Loucy (cell line): ENCODE measurements at regions not wholly inside any gene's neighbourhood (a gene's known extent, or its start where the extent isn't known, plus 50 kb on each side); places are given as distances from the start of the nearest gene placed in this dataset.

Experiments
- H2AFZ ChIP-seq: fragments of 200-600 bp; sonication (generic); 2 replicates; pipeline ENCODE4 v1.6.0; 2016; ENCODE audit warnings: antibody characterized with exemption, mild to moderate bottlenecking, low read length, moderate library complexity
- H3F3A ChIP-seq: fragments of 200-600 bp; 2 replicates; pipeline ENCODE4 v1.6.0; 2016; ENCODE audit warnings: antibody characterized with exemption, low read depth, mild to moderate bottlenecking
- H3K27me3 ChIP-seq: fragments of 200-600 bp; sonication (generic); 2 replicates; pipeline ENCODE4 v1.6.1; 2014; ENCODE audit warnings: low read length, mild to moderate bottlenecking; ENCODE audit not compliant: insufficient read depth, poor library complexity, severe bottlenecking
- H3K36me3 ChIP-seq: fragments of 200-600 bp; sonication (generic); 2 replicates; pipeline ENCODE4 v1.6.1; 2016; ENCODE audit warnings: low read length; ENCODE audit not compliant: insufficient read depth
- H3K4me1 ChIP-seq: fragments of 200-600 bp; sonication (generic); 2 replicates; pipeline ENCODE4 v1.5.1; 2014; ENCODE audit warnings: low read length, mild to moderate bottlenecking; ENCODE audit not compliant: insufficient read depth, poor library complexity, severe bottlenecking
- H3K4me2 ChIP-seq: fragments of 200-600 bp; sonication (generic); 2 replicates; pipeline ENCODE4 v1.6.0; 2014; ENCODE audit warnings: antibody characterized with exemption, low read length, low read depth, mild to moderate bottlenecking; ENCODE audit not compliant: poor library complexity, severe bottlenecking
- H3K4me3 ChIP-seq: fragments of 200-600 bp; sonication (generic); 2 replicates; pipeline ENCODE4 v1.5.1; 2014; ENCODE audit warnings: low read length, mild to moderate bottlenecking, mixed read lengths; ENCODE audit not compliant: poor library complexity, severe bottlenecking
- H3K79me2 ChIP-seq: fragments of 200-600 bp; sonication (generic); 2 replicates; pipeline ENCODE4 v1.6.1; 2014; ENCODE audit warnings: low read length; ENCODE audit not compliant: insufficient read depth
- H3K9ac ChIP-seq: fragments of 200-600 bp; sonication (generic); 2 replicates; pipeline ENCODE4 v1.6.0; 2014; ENCODE audit warnings: mild to moderate bottlenecking, low read depth, low read length, moderate library complexity; ENCODE audit not compliant: poor library complexity, severe bottlenecking
- H3K9me2 ChIP-seq: fragments of 200-600 bp; sonication (generic); replicated peaks from 2 replicates; pipeline ENCODE4 v1.6.1; 2016; ENCODE audit warnings: low read depth, low read length, mixed read lengths
- H3K9me3 ChIP-seq: fragments of 200-600 bp; sonication (generic); 2 replicates; pipeline ENCODE4 v1.6.1; 2014; ENCODE audit warnings: mild to moderate bottlenecking, antibody characterized with exemption, low read length, low read depth; ENCODE audit not compliant: insufficient read depth
- H4K20me1 ChIP-seq: fragments of 200-600 bp; sonication (generic); 2 replicates; pipeline ENCODE4 v1.6.0; 2014; ENCODE audit warnings: antibody characterized with exemption, low read length, mild to moderate bottlenecking; ENCODE audit not compliant: insufficient read depth, poor library complexity, severe bottlenecking
- EZH2phosphoT487 ChIP-seq: fragments of 200-600 bp; IDR thresholded peaks from 2 replicates; pipeline ENCODE4 v1.6.1; 2018; ENCODE audit warnings: antibody characterized with exemption, mild to moderate bottlenecking, moderate library complexity, borderline replicate concordance
- TF ChIP-seq, protein P1 (sequence below): fragments of 200-600 bp; sonication (generic); conservative IDR thresholded peaks from 2 replicates; pipeline ENCODE4 v1.5.1; 2014; ENCODE audit warnings: mild to moderate bottlenecking, antibody characterized with exemption, low read length

DNA sequence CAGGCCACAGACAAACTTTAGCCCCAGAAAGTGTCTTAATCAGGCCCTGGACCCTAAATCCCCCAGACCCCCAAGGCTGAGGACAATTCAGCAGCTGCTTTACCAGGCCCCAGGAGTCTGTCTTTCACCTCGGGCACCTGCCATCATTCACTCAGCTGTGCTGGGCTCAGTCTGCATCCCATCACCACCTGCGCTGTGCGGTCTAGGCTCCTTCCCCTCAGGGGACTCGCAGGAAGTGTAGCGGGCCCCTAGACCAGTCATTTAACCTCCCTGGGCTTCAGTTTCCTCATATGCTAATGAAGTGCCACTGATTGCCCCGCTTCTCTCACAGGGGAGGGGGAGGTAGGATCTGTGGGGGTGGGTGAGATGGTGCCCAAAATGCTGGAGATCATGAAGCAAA is 76.4 kb upstream of the ZMIZ1 start:
- H3K4me3 ChIP-seq, result no peak overlapping the region
- TF ChIP-seq, protein P1, sequence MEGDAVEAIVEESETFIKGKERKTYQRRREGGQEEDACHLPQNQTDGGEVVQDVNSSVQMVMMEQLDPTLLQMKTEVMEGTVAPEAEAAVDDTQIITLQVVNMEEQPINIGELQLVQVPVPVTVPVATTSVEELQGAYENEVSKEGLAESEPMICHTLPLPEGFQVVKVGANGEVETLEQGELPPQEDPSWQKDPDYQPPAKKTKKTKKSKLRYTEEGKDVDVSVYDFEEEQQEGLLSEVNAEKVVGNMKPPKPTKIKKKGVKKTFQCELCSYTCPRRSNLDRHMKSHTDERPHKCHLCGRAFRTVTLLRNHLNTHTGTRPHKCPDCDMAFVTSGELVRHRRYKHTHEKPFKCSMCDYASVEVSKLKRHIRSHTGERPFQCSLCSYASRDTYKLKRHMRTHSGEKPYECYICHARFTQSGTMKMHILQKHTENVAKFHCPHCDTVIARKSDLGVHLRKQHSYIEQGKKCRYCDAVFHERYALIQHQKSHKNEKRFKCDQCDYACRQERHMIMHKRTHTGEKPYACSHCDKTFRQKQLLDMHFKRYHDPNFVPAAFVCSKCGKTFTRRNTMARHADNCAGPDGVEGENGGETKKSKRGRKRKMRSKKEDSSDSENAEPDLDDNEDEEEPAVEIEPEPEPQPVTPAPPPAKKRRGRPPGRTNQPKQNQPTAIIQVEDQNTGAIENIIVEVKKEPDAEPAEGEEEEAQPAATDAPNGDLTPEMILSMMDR, result no peak
- no peak for TF ChIP-seq EZH2phosphoT487
- H2AFZ ChIP-seq, result no peak overlapping the region
- H3K36me3 ChIP-seq, result no peaks in the 10 kb centered on the region
- no peaks in the 10 kb centered on the region for H3K9me3 ChIP-seq
- no peaks in the 10 kb centered on the region for H3K27me3 ChIP-seq
- H4K20me1 ChIP-seq, result no peaks in the 10 kb centered on the region
- H3K9me2 ChIP-seq, result no peaks in the 10 kb centered on the region
- peaks cover 26% of the 10 kb centered on the region for H3K4me1 ChIP-seq
- peak overlapping the region; percentile 45 for H3K4me2 ChIP-seq
- H3K79me2 ChIP-seq, result no peaks in the 10 kb centered on the region
- no peaks in the 10 kb centered on the region for H3F3A ChIP-seq
- H3K9ac ChIP-seq, result no peak overlapping the region

DNA sequence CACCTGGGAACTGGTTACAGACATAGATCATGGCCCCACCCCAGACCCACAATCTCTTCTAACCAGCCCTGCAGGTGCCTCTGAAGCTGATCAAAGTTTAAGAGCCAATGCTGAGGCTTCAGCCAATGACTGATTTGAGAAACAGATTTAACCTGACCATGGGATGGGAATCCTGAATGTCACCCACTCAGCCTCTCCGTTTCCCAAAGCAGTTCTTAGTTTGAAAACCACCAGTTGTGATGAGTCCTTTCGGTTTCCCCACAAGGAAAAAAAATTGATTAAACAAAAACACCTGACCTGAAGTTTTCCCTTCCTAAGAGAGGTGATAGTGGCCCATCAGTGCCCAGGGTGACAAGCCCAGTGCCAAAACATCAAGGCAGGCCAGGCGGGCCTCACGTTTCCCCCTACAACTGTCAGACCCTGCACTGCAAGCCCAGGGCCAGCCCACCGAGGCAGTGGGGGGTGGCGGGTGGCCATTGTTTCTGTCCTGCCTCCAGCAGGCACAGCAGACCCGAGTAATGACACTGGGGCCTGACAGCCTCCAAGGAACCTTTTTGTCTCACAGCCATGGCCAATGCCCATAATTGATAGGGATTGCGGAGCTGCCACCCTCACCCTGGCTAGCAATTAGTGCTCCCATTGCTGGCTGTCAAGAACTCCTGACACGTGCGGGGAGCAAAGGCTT is 75.4 kb upstream of the ZMIZ1 start:
- no peak overlapping the region for H2AFZ ChIP-seq
- H3K9ac ChIP-seq, result no peak overlapping the region
- no peak overlapping the region for H3K4me3 ChIP-seq
- no peaks in the 10 kb centered on the region for H3K79me2 ChIP-seq
- no peaks in the 10 kb centered on the region for H3K9me2 ChIP-seq
- H3K27me3 ChIP-seq, result no peaks in the 10 kb centered on the region
- no peaks in the 10 kb centered on the region for H3F3A ChIP-seq
- H3K36me3 ChIP-seq, result no peaks in the 10 kb centered on the region
- H3K9me3 ChIP-seq, result no peaks in the 10 kb centered on the region
- H3K4me2 ChIP-seq, result no peak overlapping the region
- peaks cover 26% of the 10 kb centered on the region for H3K4me1 ChIP-seq
- no peaks in the 10 kb centered on the region for H4K20me1 ChIP-seq
- TF ChIP-seq EZH2phosphoT487, result no peak
- TF ChIP-seq, protein P1, result no peak

DNA sequence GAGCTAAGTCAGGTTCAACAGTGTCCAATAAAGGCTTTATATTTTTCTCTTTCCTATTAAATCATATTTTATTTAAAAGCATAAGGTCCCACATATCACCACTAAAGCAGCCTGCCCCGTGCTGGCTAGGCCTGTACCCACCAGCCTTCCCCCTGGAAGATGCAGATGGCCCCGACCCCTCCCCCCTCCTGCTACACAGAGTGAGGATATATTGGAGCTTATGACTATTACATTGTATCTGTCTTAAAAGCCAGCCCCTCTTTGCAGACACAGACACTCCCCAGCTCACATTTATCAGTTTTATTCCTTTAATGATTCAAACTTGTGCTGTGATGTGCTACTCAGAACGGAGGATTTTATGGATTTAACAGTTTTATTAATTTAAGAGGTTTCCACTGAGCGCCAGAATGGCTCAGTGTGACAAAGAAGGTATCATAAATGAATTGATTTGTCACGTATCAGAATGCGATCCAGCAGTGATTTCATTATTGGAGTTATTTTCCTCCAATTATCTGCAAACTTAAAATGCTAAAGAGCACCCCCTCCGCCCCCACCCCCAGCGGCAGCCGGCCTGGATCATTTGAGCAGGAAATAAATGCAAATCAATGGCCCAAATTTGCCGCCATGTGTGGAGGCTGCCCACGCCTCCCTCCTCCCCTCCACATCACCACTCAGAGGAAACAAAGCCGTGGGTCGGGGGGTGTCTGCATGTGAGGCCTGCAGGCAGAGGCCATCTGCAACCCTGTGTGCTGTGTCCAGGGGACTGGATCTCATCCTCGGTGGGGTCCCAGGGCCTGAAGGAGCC is 72.6 kb upstream of the ZMIZ1 start:
- no peaks in the 10 kb centered on the region for H3K79me2 ChIP-seq
- H4K20me1 ChIP-seq, result no peaks in the 10 kb centered on the region
- no peaks in the 10 kb centered on the region for H3F3A ChIP-seq
- no peak overlapping the region for H2AFZ ChIP-seq
- no peaks in the 10 kb centered on the region for H3K9me3 ChIP-seq
- peaks cover 21% of the 10 kb centered on the region for H3K4me1 ChIP-seq
- H3K9ac ChIP-seq, result no peak overlapping the region
- no peak overlapping the region for H3K4me2 ChIP-seq
- TF ChIP-seq EZH2phosphoT487, result no peak
- TF ChIP-seq, protein P1, result no peak
- H3K36me3 ChIP-seq, result no peaks in the 10 kb centered on the region
- no peaks in the 10 kb centered on the region for H3K9me2 ChIP-seq
- no peaks in the 10 kb centered on the region for H3K27me3 ChIP-seq
- no peak overlapping the region for H3K4me3 ChIP-seq
